NAMALWA (cell line): ENCODE measurements at regions not wholly inside any gene's neighbourhood (a gene's known extent, or its start where the extent isn't known, plus 50 kb on each side); places are given as distances from the start of the nearest gene placed in this dataset.

Experiments
- DNase-seq: peaks from one replicate; pipeline ENCODE4 v3.0.0-alpha.2; 2015; ENCODE audit warnings: low spot score

GRCh38 chr7:106196460-106197021 is 84.4 kb upstream of the SYPL1 start:
- DNase-seq = no peak

- no peak for DNase-seq
Observed at GRCh38 chr7:106193661-106194060, 81.5 kb upstream of the SYPL1 start.

GRCh38 chr7:106190589-106191330 is 78.6 kb upstream of the SYPL1 start:
- no peak for DNase-seq

DNA sequence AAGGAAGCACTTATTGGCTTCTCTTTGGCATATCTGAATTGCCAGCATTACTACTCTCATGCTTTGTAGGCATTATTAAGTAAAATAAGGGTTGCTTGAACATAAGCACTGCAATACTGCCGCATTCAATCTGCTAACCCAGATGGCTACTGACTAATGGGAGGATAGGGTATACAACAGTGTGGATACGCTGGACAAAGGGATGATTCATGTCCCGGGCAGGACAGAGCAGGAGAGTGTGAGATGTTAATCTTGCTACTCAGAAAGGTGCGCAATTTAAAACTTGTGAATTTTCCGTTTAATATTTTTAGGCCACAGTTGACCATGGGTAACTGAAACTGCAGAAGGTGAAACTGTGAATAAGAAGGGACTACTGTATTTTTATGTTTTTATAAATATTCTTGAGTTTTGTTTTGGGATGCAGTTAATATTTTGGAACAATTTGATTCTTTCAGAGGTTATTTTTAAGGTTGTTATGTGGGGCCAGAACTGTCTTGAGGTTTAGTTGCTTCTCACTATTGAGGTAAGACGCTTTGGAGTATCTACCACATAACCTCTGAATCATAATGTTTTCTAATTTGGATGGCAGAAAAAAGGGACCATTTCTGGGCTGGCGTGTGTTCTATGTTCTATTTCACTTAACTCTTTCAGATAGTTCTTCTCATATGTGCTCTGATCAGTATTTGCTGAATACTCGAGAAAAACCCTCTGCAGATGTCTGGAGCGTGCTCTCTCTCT is 75.7 kb upstream of the SYPL1 start:
- DNase-seq = no peak

DNA sequence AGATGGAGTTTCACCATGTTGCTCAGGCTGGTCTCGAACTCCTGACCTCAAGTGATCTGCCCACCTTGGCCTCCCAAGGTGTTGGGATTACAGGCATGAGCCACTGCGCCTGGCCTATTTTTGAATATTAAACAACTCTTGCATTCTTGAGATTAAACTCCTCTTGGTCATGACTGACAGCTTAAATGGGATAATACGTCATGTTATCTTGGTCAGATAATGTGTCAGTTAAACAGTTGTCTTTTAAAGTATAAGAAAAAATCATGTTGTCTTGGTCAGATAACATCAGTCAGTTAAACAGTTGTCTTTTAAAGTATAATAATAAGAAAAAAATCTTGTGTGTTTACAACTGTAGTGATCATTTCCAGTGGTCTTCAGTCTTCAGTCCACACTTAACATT is 73.6 kb upstream of the SYPL1 start:
- DNase-seq = no peak

DNA sequence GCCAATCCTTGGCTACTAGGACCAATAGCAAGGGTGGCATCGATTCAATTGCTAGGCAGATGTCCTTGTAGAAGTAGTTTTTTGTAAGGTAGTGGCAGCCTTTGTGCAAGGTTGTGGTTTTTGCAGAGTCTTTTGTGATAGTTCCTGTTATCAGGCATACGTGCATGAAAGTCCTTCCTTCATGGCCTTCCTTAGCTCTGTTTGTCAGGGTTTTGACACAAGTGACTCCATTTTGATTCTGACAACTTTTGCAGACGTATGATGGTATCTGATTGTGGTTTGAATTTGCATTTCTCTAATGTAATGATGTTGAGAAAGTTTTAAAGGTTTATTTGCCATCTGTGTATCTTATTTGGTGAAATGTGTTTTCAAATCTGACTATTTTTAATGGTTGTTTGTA is 71.8 kb upstream of the SYPL1 start:
- DNase-seq = no peak

GRCh38 chr7:106182904-106183303 is 70.8 kb upstream of the SYPL1 start:
- DNase-seq = no peak

GRCh38 chr7:106181658-106182265 is 69.7 kb upstream of the SYPL1 start:
- DNase-seq = no peak

GRCh38 chr7:106180721-106181120 is 68.6 kb upstream of the SYPL1 start:
- DNase-seq = no peak

DNA sequence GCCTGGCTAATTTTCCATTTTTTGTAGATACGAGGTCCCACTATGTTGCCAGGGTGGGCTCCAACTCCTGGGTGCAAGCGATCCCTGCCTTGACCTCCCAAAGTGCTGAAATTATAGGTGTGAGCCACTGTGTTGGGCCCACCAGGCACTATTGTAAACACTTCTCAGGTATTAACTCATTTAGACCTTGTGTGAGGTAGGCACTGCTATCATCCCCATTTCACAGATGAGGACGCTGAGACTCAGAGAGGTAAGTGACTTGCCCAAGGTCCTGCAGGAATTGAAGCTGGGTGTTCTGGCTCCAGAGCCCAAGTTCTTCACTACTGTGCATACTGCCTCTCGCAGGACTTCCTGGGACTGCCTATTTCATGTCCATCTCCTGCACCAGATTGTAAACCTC is 67.1 kb upstream of the SYPL1 start:
- DNase-seq = no peak

- DNase-seq = no peak
Observed at GRCh38 chr7:106178593-106179134, 66.6 kb upstream of the SYPL1 start.

- DNase-seq = peak; percentile 77
Observed at GRCh38 chr7:106177738-106178592, 65.9 kb upstream of the SYPL1 start.

DNA sequence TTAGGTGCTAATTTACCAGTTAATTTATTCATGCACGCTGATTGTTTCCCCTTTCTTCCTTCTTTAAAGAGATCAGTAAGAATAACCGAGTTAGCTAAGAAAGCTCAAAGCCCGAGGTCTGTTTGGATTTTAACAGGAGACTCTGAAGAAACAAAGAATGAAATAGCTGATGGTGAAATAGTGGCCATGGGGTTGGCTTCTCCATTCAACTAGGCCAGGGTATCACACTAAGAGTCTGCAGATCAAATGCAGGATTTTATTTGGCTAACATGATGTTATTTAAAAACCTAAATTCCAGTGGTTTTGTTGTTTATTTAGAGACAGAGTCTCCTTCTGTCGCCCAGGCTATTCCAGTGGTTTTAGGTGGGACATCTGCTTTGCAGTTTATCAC is 65.2 kb upstream of the SYPL1 start:
- no peak for DNase-seq

DNA sequence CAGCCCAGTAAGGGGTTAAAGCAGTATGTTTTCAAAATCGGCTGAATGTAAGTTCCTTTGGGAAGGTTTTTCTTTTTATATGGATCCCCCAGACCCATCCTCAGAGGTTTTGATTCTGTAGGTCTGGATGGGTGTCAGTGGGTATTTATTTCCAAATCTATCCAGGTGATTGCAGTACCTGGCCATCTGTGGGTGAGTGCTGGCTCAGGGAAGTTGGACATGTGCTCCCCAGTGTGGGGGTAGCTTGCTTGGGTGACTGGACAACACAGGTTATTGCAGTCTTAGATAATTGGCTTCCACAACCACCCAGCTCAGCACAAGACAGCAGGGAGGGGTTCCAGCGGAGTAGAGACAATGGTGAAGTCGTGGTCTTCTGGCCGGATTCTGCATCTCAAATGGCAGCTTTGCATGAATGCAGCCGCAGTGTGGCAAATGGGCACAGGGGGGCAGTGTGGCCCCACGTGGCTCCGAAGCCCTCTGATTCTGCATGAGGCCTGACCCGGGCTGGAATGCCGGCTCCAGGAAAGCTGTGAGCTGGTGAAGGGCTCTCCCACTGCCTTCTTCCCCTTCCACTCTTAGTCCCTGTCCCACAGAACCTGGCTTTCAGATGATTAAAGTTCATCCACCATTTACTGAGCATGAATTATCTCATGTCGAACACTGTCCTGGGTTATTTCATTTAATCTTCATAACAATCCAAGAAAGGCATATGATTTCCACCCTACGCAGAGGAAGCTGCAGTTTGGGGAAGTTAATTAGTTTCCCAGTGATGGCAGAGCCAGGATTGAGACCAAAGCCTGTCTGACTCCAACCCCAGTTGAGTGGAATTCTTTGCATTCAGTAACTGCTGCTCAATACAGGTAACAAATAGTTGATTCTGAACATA is 64.5 kb upstream of the SYPL1 start:
- DNase-seq = peak; percentile 89

- DNase-seq = no peak
Observed at GRCh38 chr7:106175507-106175906, 63.4 kb upstream of the SYPL1 start.

- no peak for DNase-seq
Observed at GRCh38 chr7:106170651-106171050, 58.5 kb upstream of the SYPL1 start.

- no peak for DNase-seq
Observed at GRCh38 chr7:106169821-106170610, 57.9 kb upstream of the SYPL1 start.

DNA sequence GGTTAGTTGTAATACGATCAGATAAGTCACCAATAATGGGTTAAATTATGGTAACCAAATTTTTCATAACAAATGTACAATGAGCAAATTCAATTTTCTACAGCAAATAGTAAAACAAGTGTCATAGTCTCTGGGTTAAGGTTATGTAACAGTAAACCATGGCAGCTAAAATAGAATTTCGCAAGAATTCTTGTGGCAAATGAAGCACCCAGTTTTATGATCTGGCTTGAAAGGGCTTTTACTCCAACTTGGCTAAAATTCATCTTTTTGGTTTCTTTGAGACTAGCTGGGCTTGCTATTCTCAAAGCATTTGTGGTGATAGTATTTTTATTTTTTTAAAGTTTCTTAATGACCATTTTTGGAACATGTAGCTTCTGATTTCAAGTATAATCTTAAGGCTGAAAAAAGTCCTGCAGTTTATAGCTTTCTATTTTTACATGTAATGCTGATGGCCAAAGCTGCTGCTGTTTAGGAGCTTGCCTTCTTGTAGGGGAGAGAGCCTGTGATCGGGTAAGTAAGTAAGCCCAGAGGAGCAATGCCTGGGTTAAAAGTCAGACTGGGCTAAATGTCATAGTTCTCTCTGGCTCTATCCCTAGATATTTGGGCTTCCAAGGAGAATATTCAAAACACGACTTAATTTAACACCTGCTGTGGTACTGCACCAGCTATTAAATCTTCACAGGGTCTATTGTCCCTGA is 55.5 kb upstream of the SYPL1 start:
- DNase-seq = no peak

DNA sequence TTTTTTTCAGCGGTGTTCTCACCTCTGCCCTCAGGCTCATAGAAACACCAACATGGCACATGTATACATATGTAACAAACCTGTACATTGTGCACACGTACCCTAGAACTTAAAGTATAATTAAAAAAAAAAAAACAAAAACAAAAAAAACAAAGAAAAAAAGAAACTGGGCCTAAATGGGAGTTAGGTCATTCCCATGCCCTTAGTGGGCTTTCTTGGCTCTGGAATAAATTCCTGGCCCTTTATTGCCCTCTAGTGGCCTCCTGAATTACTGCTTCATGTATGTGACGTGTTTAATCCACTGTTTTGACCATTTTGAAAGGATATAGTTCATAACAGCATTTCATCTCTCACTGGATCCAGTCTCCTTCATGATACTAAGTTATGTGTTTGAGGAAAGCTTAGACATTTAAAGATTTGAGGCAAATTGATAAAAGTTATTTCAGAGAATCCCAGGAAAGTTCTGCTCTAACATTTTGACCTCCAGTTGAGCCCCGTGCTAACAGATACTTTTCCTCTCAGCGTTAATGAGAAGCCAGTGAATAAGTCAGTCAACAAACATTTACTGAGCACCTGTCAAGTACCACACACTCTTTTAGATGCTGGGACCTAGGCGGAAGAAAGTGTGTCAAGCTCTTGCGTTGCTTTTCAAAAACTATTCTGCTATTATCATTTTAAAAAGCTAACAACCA is 54.7 kb upstream of the SYPL1 start:
- peak; percentile 83 for DNase-seq
